ENCODE measurements at regions not wholly inside any gene's neighbourhood (a gene's known extent, or its start where the extent isn't known, plus 50 kb on each side); places are given as distances from the start of the nearest gene placed in this dataset.

GRCh38 chr20:48277266-48277665, 492.0 kb upstream of the SULF2 start:
- TF ChIP-seq NFRKB (IDR thresholded peaks at IDR 0.05) (no peak), PKNOX1 (IDR thresholded peaks at IDR 0.05) (no peak), SP1 (IDR thresholded peaks at IDR 0.05) (no peak), SUZ12 (IDR thresholded peaks at IDR 0.05) (no peak), BHLHE40 (IDR thresholded peaks at IDR 0.05; ENCODE audit: borderline replicate concordance) (no peak)

Measured in HEK293T (cell line).